HPDE6-E6E7 (cell line): ENCODE measurements at regions not wholly inside any gene's neighbourhood (a gene's known extent, or its start where the extent isn't known, plus 50 kb on each side); places are given as distances from the start of the nearest gene placed in this dataset.
A peak's percentile ranks its signal among the peaks of the same experiment; 100 is the strongest.

Source experiments
- DNase-seq: peaks from one replicate; pipeline ENCODE4 v3.0.0; 2011; ENCODE audit warnings: missing footprints; ENCODE audit errors: extremely low spot score

- DNase-seq: no peak
Observed at GRCh38 chr10:108862676-108863350, 1060.5 kb downstream of the XPNPEP1 start.

- DNase-seq: no peak
Observed at GRCh38 chr10:108861181-108861754, 1062.0 kb downstream of the XPNPEP1 start.

GRCh38 chr10:108852211-108852610 is 1071.1 kb downstream of the XPNPEP1 start:
- DNase-seq: no peak

GRCh38 chr10:108850138-108850854 is 1073.0 kb downstream of the XPNPEP1 start:
- DNase-seq: no peak

- no peak for DNase-seq
Observed at GRCh38 chr10:108849688-108850087, 1073.6 kb downstream of the XPNPEP1 start.

- no peak for DNase-seq
Observed at GRCh38 chr10:108849186-108849585, 1074.1 kb downstream of the XPNPEP1 start.

- DNase-seq: no peak
Observed at GRCh38 chr10:108848046-108848445, 1075.3 kb downstream of the XPNPEP1 start.

GRCh38 chr10:108840944-108841343 is 1082.4 kb downstream of the XPNPEP1 start:
- DNase-seq: no peak

- no peak for DNase-seq
Observed at GRCh38 chr10:108836362-108836761, 1086.9 kb downstream of the XPNPEP1 start.

GRCh38 chr10:108822026-108822425 is 1101.3 kb downstream of the XPNPEP1 start:
- DNase-seq: no peak

GRCh38 chr10:108819302-108819701 is 1104.0 kb downstream of the XPNPEP1 start:
- no peak for DNase-seq

- DNase-seq: no peak
Observed at GRCh38 chr10:108817584-108817983, 1105.7 kb downstream of the XPNPEP1 start.

GRCh38 chr10:108817135-108817534 is 1106.2 kb downstream of the XPNPEP1 start:
- DNase-seq: no peak

- no peak for DNase-seq
Observed at GRCh38 chr10:108812906-108813305, 1110.4 kb downstream of the XPNPEP1 start.

GRCh38 chr10:108812296-108812695 is 1111.0 kb downstream of the XPNPEP1 start:
- no peak for DNase-seq

GRCh38 chr10:108808228-108808627 is 1115.1 kb downstream of the XPNPEP1 start:
- no peak for DNase-seq

GRCh38 chr10:108801775-108802517 is 1121.4 kb downstream of the XPNPEP1 start:
- no peak for DNase-seq

GRCh38 chr10:108801220-108801619 is 1122.1 kb downstream of the XPNPEP1 start:
- no peak for DNase-seq

- DNase-seq: no peak
Observed at GRCh38 chr10:108797573-108797972, 1125.7 kb downstream of the XPNPEP1 start.

- DNase-seq: no peak
Observed at GRCh38 chr10:108791794-108792474, 1131.4 kb downstream of the XPNPEP1 start.

GRCh38 chr10:108791030-108791429 is 1132.3 kb downstream of the XPNPEP1 start:
- no peak for DNase-seq

GRCh38 chr10:108789919-108790318 is 1133.4 kb downstream of the XPNPEP1 start:
- DNase-seq: peak; percentile 49
